ENCODE measurements at regions not wholly inside any gene's neighbourhood (a gene's known extent, or its start where the extent isn't known, plus 50 kb on each side); places are given as distances from the start of the nearest gene placed in this dataset.
A peak's percentile ranks its signal among the peaks of the same experiment; 100 is the strongest.

DNA sequence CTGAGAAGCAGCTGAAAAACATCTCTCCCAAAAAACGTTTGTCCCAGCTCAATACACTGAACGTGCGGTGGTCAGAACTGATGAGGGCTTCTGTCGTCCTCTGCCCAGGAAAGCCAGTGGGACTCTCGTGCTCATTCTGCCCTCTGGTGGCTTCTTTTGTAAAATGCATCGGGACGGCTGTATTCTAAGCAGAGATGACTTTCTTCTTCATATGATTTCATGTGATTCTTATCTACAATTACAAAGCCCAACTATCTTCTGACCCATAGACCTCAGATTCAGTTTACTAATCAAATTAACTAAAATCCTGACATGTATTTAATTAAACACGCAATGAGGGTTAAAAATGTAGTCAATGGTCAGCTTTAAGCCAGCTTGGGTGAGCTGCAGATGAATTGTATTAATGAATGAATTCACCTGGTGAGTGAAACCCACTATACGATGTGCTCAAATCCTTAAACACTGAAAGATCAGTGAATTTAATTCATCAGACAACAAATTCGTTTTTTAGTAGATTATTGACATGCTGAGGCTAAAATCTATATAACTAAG, 117.6 kb upstream of the FAM204A start:
- H3K27me3 ChIP-seq, result peaks cover 12% of the 10 kb centered on the region
- no peaks in the 10 kb centered on the region for H3K36me3 ChIP-seq (replicated peaks in 1 of 2)
- DNase-seq, result peak; percentile 35 to 81 (median 68)
- H3K9me3 ChIP-seq (replicated peaks in 1 of 3), result no peaks in the 10 kb centered on the region
- no peak for TF ChIP-seq POLR2A (IDR thresholded peaks at IDR 0.05)
- TF ChIP-seq, protein P1, sequence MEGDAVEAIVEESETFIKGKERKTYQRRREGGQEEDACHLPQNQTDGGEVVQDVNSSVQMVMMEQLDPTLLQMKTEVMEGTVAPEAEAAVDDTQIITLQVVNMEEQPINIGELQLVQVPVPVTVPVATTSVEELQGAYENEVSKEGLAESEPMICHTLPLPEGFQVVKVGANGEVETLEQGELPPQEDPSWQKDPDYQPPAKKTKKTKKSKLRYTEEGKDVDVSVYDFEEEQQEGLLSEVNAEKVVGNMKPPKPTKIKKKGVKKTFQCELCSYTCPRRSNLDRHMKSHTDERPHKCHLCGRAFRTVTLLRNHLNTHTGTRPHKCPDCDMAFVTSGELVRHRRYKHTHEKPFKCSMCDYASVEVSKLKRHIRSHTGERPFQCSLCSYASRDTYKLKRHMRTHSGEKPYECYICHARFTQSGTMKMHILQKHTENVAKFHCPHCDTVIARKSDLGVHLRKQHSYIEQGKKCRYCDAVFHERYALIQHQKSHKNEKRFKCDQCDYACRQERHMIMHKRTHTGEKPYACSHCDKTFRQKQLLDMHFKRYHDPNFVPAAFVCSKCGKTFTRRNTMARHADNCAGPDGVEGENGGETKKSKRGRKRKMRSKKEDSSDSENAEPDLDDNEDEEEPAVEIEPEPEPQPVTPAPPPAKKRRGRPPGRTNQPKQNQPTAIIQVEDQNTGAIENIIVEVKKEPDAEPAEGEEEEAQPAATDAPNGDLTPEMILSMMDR (IDR thresholded peaks at IDR 0.05), result peak; percentile 40 to 73 (median 58)
- no peak overlapping the region for H3K27ac ChIP-seq
- intact Hi-C loops (cut with DNase I), result loop anchor here in 1 of 2 donors (10.0 kb wide), 1 partner anchor 965 kb away; no protein-coding TSS in a partner anchor
- peak overlapping the region in 1 of 4 donors; percentile 10 for H3K4me3 ChIP-seq
- 1 to 4% (median 2%) methylated on average over 10 of the region's 10 CpGs for WGBS, 4 donors
- H3K4me1 ChIP-seq (replicated peaks in 1 of 2), result peaks cover 0 to 4% of the 10 kb centered on the region in 2 donors

DNA sequence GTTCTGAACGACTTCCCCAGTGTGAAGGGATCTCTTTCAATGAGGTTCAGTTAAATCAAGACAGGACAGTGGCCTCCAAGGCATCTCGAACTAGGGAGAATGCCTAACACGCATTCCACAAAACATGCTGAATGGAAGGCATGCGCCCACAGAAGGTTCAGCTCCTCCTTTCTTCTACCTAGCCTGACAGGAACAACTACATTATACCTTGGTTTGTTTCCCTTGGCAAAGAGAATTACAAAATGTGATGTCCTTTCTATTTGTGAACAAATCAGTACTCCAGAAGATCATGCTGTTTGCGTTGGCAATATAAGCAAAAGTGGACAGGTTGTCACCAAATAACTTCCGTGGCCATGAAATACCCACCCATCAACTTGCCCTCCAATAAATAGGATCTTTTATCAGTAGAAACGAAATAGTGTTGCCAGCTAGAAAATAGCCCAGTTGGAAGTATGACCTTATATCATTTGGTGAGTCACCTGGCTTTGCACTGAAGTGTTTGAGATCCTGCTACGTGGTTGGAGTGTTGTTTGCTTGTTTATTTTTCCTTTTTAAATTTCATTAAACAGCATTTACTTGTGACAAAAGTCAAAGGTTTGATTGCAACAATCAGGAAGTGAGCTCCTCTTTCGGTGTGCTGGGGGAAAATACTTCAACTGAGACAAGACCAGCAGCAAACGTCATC, 117.0 kb upstream of the FAM204A start:
- TF ChIP-seq POLR2A (IDR thresholded peaks at IDR 0.05), result no peak
- TF ChIP-seq, protein P1 (IDR thresholded peaks at IDR 0.05), result no peak
- no peaks in the 10 kb centered on the region for H3K36me3 ChIP-seq (replicated peaks in 1 of 2)
- peaks cover 0 to 4% of the 10 kb centered on the region in 2 donors for H3K4me1 ChIP-seq (replicated peaks in 1 of 2)
- 42 to 52% (median 45%) methylated on average over 10 of the region's 10 CpGs for WGBS, 4 donors
- H3K27ac ChIP-seq, result no peak overlapping the region
- peak overlapping the region in 1 of 4 donors; percentile 10 for H3K4me3 ChIP-seq
- no peak for DNase-seq
- intact Hi-C loops (cut with DNase I), result loop anchor here in 1 of 2 donors (10.0 kb wide), 1 partner anchor 964 kb away; no protein-coding TSS in a partner anchor
- H3K27me3 ChIP-seq, result peaks cover 12% of the 10 kb centered on the region
- H3K9me3 ChIP-seq (replicated peaks in 1 of 3), result no peaks in the 10 kb centered on the region

DNA sequence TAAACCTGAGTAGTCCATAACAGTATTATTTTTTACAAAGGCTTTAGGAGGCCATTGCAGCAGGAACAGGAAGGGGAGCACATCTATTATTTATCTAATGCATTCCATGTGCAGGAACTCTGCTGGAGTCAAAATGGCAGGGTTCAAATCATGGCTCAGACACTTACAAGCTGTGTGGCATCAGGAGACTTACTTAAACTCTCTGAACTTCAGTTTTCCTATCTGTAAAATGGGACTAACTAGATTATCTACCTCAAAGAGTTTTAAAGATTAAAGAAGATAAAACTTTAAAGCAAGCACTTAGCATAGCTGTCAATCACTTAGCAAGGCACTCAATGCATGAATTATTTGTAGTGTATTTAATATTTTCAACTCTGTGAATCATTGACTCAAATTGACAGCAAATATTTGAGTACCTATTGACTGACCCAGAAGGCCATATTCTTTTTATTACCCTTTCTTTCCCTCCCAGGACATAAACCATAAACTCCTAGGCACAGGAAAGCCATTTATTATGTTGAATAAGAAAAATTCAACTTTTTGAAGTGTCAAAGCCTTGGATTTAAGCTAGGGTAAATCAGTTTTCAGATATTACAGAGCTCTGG, 115.8 kb upstream of the FAM204A start:
- TF ChIP-seq, protein P1 (IDR thresholded peaks at IDR 0.05), result no peak
- no peak for TF ChIP-seq POLR2A (IDR thresholded peaks at IDR 0.05)
- H3K27ac ChIP-seq, result no peak overlapping the region
- no peak for DNase-seq
- H3K4me3 ChIP-seq, result no peak overlapping the region
- H3K9me3 ChIP-seq (replicated peaks in 1 of 3), result no peaks in the 10 kb centered on the region
- no peaks in the 10 kb centered on the region for H3K36me3 ChIP-seq (replicated peaks in 1 of 2)
- H3K27me3 ChIP-seq, result peaks cover 6% of the 10 kb centered on the region
- intact Hi-C loops (cut with DNase I), result loop anchor here in 1 of 2 donors (10.0 kb wide), 1 partner anchor 963 kb away; no protein-coding TSS in a partner anchor
- peaks cover 0 to 4% of the 10 kb centered on the region in 2 donors for H3K4me1 ChIP-seq (replicated peaks in 1 of 2)

DNA sequence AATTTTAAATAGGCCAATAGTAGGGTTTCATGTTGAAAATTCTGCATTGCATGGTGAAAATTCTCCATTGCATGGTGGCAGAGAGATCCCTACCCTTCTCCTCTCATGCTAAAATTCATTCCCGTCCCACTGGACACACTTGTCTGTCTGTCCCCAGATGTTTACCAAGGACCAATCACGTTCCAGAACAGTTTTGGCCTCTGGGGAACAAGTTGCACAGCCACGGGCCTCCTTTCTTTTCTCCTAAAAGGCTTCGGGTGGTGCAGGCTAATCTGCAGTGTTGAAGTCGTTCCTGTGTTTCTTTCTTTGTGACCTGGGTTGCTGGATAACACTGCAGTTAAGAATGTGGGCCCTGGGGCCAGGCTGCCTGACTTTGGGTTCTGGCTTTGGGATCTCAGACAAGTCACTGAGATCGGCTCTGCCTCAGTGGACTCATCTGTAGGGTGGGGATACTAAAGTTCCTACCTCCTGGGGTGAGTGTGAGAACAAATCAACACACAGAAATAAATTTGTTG, 113.1 kb upstream of the FAM204A start:
- no peak overlapping the region for H3K27ac ChIP-seq
- H3K36me3 ChIP-seq (replicated peaks in 1 of 2), result no peaks in the 10 kb centered on the region
- no peak for DNase-seq
- intact Hi-C loops (cut with DNase I), result loop anchor here in 1 of 2 donors (10.0 kb wide), 1 partner anchor 960 kb away; no protein-coding TSS in a partner anchor
- H3K4me3 ChIP-seq, result no peak overlapping the region
- TF ChIP-seq, protein P1 (IDR thresholded peaks at IDR 0.05), result no peak
- TF ChIP-seq POLR2A (IDR thresholded peaks at IDR 0.05), result no peak
- H3K4me1 ChIP-seq (replicated peaks in 1 of 2), result peaks cover 0 to 4% of the 10 kb centered on the region in 2 donors
- no peaks in the 10 kb centered on the region for H3K27me3 ChIP-seq
- H3K9me3 ChIP-seq (replicated peaks in 1 of 3), result no peaks in the 10 kb centered on the region
- WGBS, 4 donors, result 56 to 67% (median 60%) methylated on average over 6 of the region's 6 CpGs

Measured in adrenal gland (tissue), 9 donors.